Caco-2 (cell line): ENCODE measurements at regions not wholly inside any gene's neighbourhood (a gene's known extent, or its start where the extent isn't known, plus 50 kb on each side); places are given as distances from the start of the nearest gene placed in this dataset.

Source experiments
- BruUV-seq: library from RNA; stranded (reverse); fragments of 400-500 nt; replicated peaks from 2 replicates; lab custom pipeline; 2021; lab: Mats Ljungman, UMichigan
- CTCF ChIA-PET: fragments of 300-600 bp; sonication (Branson Sonifier 250); formaldehyde crosslinking; loops from one replicate; lab custom pipeline; 2022; ENCODE audit warnings: antibody characterized with exemption; lab: Charles Lee
- POLR2A ChIA-PET: fragments of 300-600 bp; sonication (Branson Sonifier 250); formaldehyde crosslinking; loops from one replicate; lab custom pipeline; 2022; ENCODE audit warnings: antibody characterized with exemption; lab: Charles Lee
- DNase-seq, 2 experiments: peaks; one replicate each; pipeline versions ENCODE4 v3.0.0 to v3.0.0-alpha.2; 2020 to 2022
- H3K27me3 ChIP-seq: replicated peaks from 2 replicates; pipeline ENCODE4 v1.6.0; 2011; ENCODE audit warnings: low read length; ENCODE audit not compliant: control insufficient read depth, insufficient read depth
- H3K36me3 ChIP-seq: 2 replicates; pipeline ENCODE4 v1.5.1; 2011; ENCODE audit warnings: low read length; ENCODE audit not compliant: control insufficient read depth, insufficient read depth
- H3K4me1 ChIP-seq: fragments of 250-450 bp; sonication (Bioruptor Pico); 2 replicates; pipeline ENCODE4 v1.5.1; 2020; ENCODE audit warnings: mild to moderate bottlenecking
- H3K4me3 ChIP-seq: 2 replicates; pipeline ENCODE4 v1.5.1; 2011; ENCODE audit warnings: low read depth, mild to moderate bottlenecking, control low read depth, low read length
- H3K9me3 ChIP-seq: fragments of 250-450 bp; sonication (Bioruptor Pico); 2 replicates; pipeline ENCODE4 v1.5.1; 2020; ENCODE audit warnings: mild to moderate bottlenecking, moderate library complexity
- H3K27ac Mint-ChIP-seq: one replicate; pipeline ENCODE4 v1.8.0; 2022; ENCODE audit warnings: mixed read lengths; ENCODE audit not compliant: unreplicated experiment
- H3K27me3 Mint-ChIP-seq: one replicate; pipeline ENCODE4 v1.8.0; 2022; ENCODE audit warnings: mixed read lengths; ENCODE audit not compliant: insufficient read depth, unreplicated experiment
- H3K36me3 Mint-ChIP-seq: one replicate; pipeline ENCODE4 v1.8.0; 2022; ENCODE audit warnings: mild to moderate bottlenecking, mixed read lengths; ENCODE audit not compliant: insufficient read depth, unreplicated experiment
- H3K4me1 Mint-ChIP-seq: one replicate; pipeline ENCODE4 v1.8.0; 2022; ENCODE audit warnings: low read depth, mixed read lengths; ENCODE audit not compliant: unreplicated experiment
- H3K4me3 Mint-ChIP-seq: one replicate; pipeline ENCODE4 v1.8.0; 2022; ENCODE audit warnings: mild to moderate bottlenecking, moderate library complexity, mixed read lengths; ENCODE audit not compliant: unreplicated experiment
- H3K9me3 Mint-ChIP-seq: one replicate; pipeline ENCODE4 v1.8.0; 2022; ENCODE audit warnings: mixed read lengths; ENCODE audit not compliant: unreplicated experiment
- intact Hi-C: fragments of 100-400 bp; cut with micrococcal nuclease; formaldehyde crosslinking; loops from one replicate; pipeline ENCODE4 v1.10.0; 2022; ENCODE audit not compliant: unreplicated experiment
- TF ChIP-seq, protein P1 (sequence below), 2 experiments: fragments of 200-600 bp in 1 of 2; IDR thresholded peaks; 1 replicate in 1 of 2; 2 replicates in 1 of 2; pipeline versions ENCODE4 v1.5.1 to v1.8.0; 2011 to 2022; ENCODE audit warnings: antibody characterized with exemption in 1 of 2, control low read depth in 1 of 2, inconsistent platforms in 1 of 2, low read depth in 1 of 2, low read length in 1 of 2, mild to moderate bottlenecking in 1 of 2, moderate library complexity in 1 of 2; ENCODE audit not compliant: insufficient read depth in 1 of 2, severe bottlenecking in 1 of 2, unreplicated experiment in 1 of 2

DNA sequence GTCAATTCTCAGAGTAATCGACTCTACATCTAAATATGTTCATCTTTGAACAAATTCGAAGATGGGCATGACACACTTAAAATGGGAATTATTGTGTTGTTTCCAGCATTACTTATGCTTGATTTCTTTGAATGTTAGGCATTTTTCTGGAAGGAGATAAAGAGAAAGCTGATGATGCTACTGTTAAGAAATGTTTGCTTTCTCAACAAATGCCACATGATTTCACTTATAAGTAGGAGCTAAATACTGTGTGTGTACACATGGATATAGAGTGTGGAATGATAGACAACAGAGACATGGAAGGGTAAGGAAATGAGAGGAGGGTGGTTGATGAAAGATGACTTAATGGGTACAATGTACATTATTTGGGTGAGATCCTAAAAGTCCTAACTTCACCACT is 400.9 kb downstream of the TBL1XR1 start:
- Mint-ChIP-seq H3K9me3 (peaks cover 15% of the 10 kb centered on the region), H3K4me3 (no peak overlapping the region), H3K36me3 (no peaks in the 10 kb centered on the region), H3K27me3 (no peaks in the 10 kb centered on the region), H3K27ac (peak overlapping the region; percentile 8), H3K4me1 (peaks cover 24% of the 10 kb centered on the region)
- peaks cover 20% of the 10 kb centered on the region for H3K4me1 ChIP-seq
- ChIA-PET CTCF (no interaction called here), POLR2A (no interaction called here)
- no peaks in the 10 kb centered on the region for H3K9me3 ChIP-seq
- TF ChIP-seq, protein P1, sequence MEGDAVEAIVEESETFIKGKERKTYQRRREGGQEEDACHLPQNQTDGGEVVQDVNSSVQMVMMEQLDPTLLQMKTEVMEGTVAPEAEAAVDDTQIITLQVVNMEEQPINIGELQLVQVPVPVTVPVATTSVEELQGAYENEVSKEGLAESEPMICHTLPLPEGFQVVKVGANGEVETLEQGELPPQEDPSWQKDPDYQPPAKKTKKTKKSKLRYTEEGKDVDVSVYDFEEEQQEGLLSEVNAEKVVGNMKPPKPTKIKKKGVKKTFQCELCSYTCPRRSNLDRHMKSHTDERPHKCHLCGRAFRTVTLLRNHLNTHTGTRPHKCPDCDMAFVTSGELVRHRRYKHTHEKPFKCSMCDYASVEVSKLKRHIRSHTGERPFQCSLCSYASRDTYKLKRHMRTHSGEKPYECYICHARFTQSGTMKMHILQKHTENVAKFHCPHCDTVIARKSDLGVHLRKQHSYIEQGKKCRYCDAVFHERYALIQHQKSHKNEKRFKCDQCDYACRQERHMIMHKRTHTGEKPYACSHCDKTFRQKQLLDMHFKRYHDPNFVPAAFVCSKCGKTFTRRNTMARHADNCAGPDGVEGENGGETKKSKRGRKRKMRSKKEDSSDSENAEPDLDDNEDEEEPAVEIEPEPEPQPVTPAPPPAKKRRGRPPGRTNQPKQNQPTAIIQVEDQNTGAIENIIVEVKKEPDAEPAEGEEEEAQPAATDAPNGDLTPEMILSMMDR (IDR thresholded peaks at IDR 0.05; ENCODE audit: insufficient read depth in 1 of 2, low read depth in 1 of 2, low read length in 1 of 2, severe bottlenecking in 1 of 2, unreplicated experiment in 1 of 2) = no peak
- H3K27me3 ChIP-seq = no peaks in the 10 kb centered on the region
- no peaks in the 10 kb centered on the region for H3K36me3 ChIP-seq
- no peak overlapping the region for H3K4me3 ChIP-seq
- BruUV-seq = no TSS peak
- DNase-seq = no peak
- intact Hi-C loops = loop anchor here (1.0 kb wide), 1 partner anchor 36 kb away; no protein-coding TSS in a partner anchor

DNA sequence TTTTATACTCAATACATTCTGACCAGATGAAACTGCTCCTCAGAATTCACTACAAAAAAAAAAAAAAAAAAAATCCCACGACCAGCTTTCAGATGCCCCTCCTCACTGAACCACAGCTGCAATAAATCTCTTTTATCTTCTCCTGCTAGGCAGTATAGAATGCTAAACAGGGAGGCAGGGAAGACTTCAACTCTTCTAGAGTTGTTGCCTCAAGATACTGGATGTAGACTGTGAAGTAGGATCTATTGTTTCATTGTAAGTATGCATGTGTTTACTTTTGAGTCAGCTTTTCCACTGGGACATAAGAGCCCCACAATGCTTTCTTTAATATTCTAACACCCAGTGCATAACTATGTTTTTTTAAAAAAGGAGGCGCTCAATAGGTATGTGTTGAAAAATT is 401.4 kb downstream of the TBL1XR1 start:
- Mint-ChIP-seq H3K27me3 (no peaks in the 10 kb centered on the region), H3K4me3 (no peak overlapping the region), H3K9me3 (peaks cover 11% of the 10 kb centered on the region), H3K4me1 (peaks cover 24% of the 10 kb centered on the region), H3K36me3 (no peaks in the 10 kb centered on the region), H3K27ac (no peak overlapping the region)
- CTCF ChIA-PET = no interaction called here
- H3K36me3 ChIP-seq = no peaks in the 10 kb centered on the region
- no peaks in the 10 kb centered on the region for H3K9me3 ChIP-seq
- no peak overlapping the region for H3K4me3 ChIP-seq
- BruUV-seq = no TSS peak
- H3K27me3 ChIP-seq = no peaks in the 10 kb centered on the region
- intact Hi-C loops = loop anchor here (1.0 kb wide), 1 partner anchor 36 kb away; no protein-coding TSS in a partner anchor
- POLR2A ChIA-PET = no interaction called here
- no peak for DNase-seq
- peaks cover 20% of the 10 kb centered on the region for H3K4me1 ChIP-seq
- TF ChIP-seq, protein P1 (IDR thresholded peaks at IDR 0.05; ENCODE audit: insufficient read depth in 1 of 2, low read depth in 1 of 2, low read length in 1 of 2, severe bottlenecking in 1 of 2, unreplicated experiment in 1 of 2) = no peak

DNA sequence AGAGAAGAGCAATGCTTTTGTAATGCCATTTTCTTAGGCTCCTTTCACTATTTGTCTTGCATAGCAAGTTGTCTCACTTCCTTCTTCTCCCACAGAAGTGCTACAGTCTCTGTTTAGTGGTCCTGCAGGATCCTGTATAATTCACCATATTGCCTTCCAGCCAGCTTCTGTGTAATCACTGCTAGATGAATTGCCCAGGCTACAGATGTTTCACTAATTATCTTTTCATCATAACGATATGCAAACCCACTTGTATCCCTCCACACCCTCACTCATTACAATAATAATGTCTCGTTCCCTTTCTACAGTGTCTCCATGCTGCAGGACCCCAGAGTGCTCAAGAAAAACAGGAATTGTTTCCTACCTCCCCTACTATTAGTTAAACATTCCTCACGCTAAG is 402.9 kb downstream of the TBL1XR1 start:
- intact Hi-C loops = no loop called here
- H3K9me3 Mint-ChIP-seq = no peaks in the 10 kb centered on the region
- BruUV-seq = no TSS peak
- Histone ChIP-seq H3K9me3 (no peaks in the 10 kb centered on the region), H3K36me3 (no peaks in the 10 kb centered on the region), H3K4me1 (peaks cover 20% of the 10 kb centered on the region), H3K27me3 (no peaks in the 10 kb centered on the region), H3K4me3 (no peak overlapping the region)
- peaks cover 24% of the 10 kb centered on the region for H3K4me1 Mint-ChIP-seq
- no peaks in the 10 kb centered on the region for H3K27me3 Mint-ChIP-seq
- DNase-seq = no peak
- ChIA-PET POLR2A (no interaction called here), CTCF (no interaction called here)
- no peak overlapping the region for H3K27ac Mint-ChIP-seq
- TF ChIP-seq, protein P1 (IDR thresholded peaks at IDR 0.05; ENCODE audit: insufficient read depth in 1 of 2, low read depth in 1 of 2, low read length in 1 of 2, severe bottlenecking in 1 of 2, unreplicated experiment in 1 of 2) = no peak
- no peak overlapping the region for H3K4me3 Mint-ChIP-seq
- H3K36me3 Mint-ChIP-seq = no peaks in the 10 kb centered on the region
